ENCODE measurements at regions not wholly inside any gene's neighbourhood (a gene's known extent, or its start where the extent isn't known, plus 50 kb on each side); places are given as distances from the start of the nearest gene placed in this dataset.

DNA sequence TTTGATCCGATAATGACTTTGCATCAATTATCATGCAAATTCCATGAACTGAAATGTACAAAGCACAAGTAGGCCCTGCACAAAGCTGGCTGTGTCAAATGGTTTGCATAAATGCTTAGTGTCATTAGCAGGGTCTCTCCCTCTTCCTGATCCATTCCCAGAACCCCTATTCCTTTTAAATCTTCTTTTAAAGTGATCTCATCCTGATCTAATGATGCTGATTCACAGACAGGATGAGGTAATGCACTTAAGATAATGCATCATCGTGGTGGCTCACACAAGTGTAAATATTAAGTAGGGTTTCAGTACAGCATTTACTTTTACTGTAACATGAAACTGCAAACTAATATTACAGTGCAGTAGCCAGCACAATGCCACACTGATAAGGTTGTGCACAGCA lies 304.8 kb upstream of the SOX11 start:
- TF ChIP-seq CTCF (conservative IDR thresholded peaks at IDR 0.05) (no peak), EZH2 (IDR thresholded peaks at IDR 0.05; ENCODE audit: low read depth) (no peak)
